CD8-positive, alpha-beta memory T cell (primary cell): ENCODE measurements at regions not wholly inside any gene's neighbourhood (a gene's known extent, or its start where the extent isn't known, plus 50 kb on each side); places are given as distances from the start of the nearest gene placed in this dataset.

Experiments
- CTCF ChIA-PET: fragments of 350-600 bp; sonication (Branson Sonifier 250); formaldehyde crosslinking; loops from one replicate; lab custom pipeline; 2021; ENCODE audit warnings: antibody characterized with exemption; lab: Charles Lee
- POLR2A ChIA-PET: fragments of 350-600 bp; sonication (Branson Sonifier 250); formaldehyde crosslinking; loops from one replicate; lab custom pipeline; 2021; ENCODE audit warnings: antibody characterized with exemption; lab: Charles Lee
- DNase-seq, 5 donors: peaks; one replicate each; pipeline versions ENCODE4 v3.0.0 to v3.0.0-alpha.2; 2020 to 2022; ENCODE audit warnings: mixed read lengths in 1 of 5
- H3K27ac ChIP-seq: one replicate; pipeline ENCODE4 v1.7.0; 2013; ENCODE audit warnings: low read depth, mild to moderate bottlenecking, low read length, moderate library complexity
- H3K27me3 ChIP-seq: 2 replicates; pipeline ENCODE4 v1.7.0; 2013; ENCODE audit warnings: low read length, mild to moderate bottlenecking; ENCODE audit not compliant: insufficient read depth, poor library complexity, severe bottlenecking
- H3K36me3 ChIP-seq: 2 replicates; pipeline ENCODE4 v1.7.0; 2013; ENCODE audit warnings: mild to moderate bottlenecking, low read length, moderate library complexity; ENCODE audit not compliant: insufficient read depth
- H3K4me1 ChIP-seq: 2 replicates; pipeline ENCODE4 v1.7.0; 2013; ENCODE audit warnings: mild to moderate bottlenecking, low read length, moderate library complexity; ENCODE audit not compliant: insufficient read depth
- H3K4me3 ChIP-seq: 2 replicates; pipeline ENCODE4 v1.7.0; 2013; ENCODE audit warnings: mild to moderate bottlenecking, low read length
- H3K9me3 ChIP-seq: 2 replicates; pipeline ENCODE4 v1.7.0; 2013; ENCODE audit warnings: mild to moderate bottlenecking, low read length
- H3K27ac Mint-ChIP-seq, 8 donors: one replicate each; pipeline ENCODE4 v1.8.0; 2020 to 2021; ENCODE audit warnings: mixed read lengths in 8 of 8, mild to moderate bottlenecking in 6 of 8, inconsistent platforms in 3 of 8, moderate library complexity in 3 of 8
- H3K27me3 Mint-ChIP-seq, 2 donors: one replicate each; pipeline ENCODE4 v1.8.0; 2020 to 2021; ENCODE audit warnings: mixed read lengths in 2 of 2, mild to moderate bottlenecking in 1 of 2, moderate library complexity in 1 of 2
- H3K36me3 Mint-ChIP-seq, 3 donors: one replicate each; pipeline ENCODE4 v1.8.0; 2020 to 2021; ENCODE audit warnings: mixed read lengths in 3 of 3, inconsistent platforms in 1 of 3, mild to moderate bottlenecking in 1 of 3
- H3K4me1 Mint-ChIP-seq, 3 donors: one replicate each; pipeline ENCODE4 v1.8.0; 2020 to 2021; ENCODE audit warnings: mixed read lengths in 3 of 3, inconsistent platforms in 1 of 3, mild to moderate bottlenecking in 1 of 3
- H3K4me3 Mint-ChIP-seq, 7 donors: one replicate each; pipeline ENCODE4 v1.8.0; 2020 to 2021; ENCODE audit warnings: mixed read lengths in 7 of 7, mild to moderate bottlenecking in 6 of 7, moderate library complexity in 4 of 7, inconsistent platforms in 2 of 7
- H3K9me3 Mint-ChIP-seq, 5 donors: one replicate each; pipeline ENCODE4 v1.8.0; 2020 to 2022; ENCODE audit warnings: mixed read lengths in 5 of 5, mild to moderate bottlenecking in 3 of 5, moderate library complexity in 2 of 5, inconsistent platforms in 1 of 5

- no peaks in the 10 kb centered on the region for H3K36me3 ChIP-seq
- H3K27me3 ChIP-seq: no peaks in the 10 kb centered on the region
- H3K4me1 ChIP-seq: no peaks in the 10 kb centered on the region
- ChIA-PET CTCF (no interaction called here), POLR2A (no interaction called here)
- H3K4me3 ChIP-seq: no peak overlapping the region
- H3K27ac ChIP-seq: no peak overlapping the region
- Mint-ChIP-seq H3K27me3 (peaks cover 15 to 19% of the 10 kb centered on the region in 2 donors), H3K9me3 (no peaks in the 10 kb centered on the region), H3K27ac (no peak overlapping the region), H3K36me3 (no peaks in the 10 kb centered on the region), H3K4me1 (no peaks in the 10 kb centered on the region), H3K4me3 (no peak overlapping the region)
- no peak for DNase-seq
- H3K9me3 ChIP-seq: no peaks in the 10 kb centered on the region
These were observed 195.7 kb upstream of the CHRNA7 start for GRCh38 chr15:31834654-31835053.

GRCh38 chr15:31839388-31839787 is 190.9 kb upstream of the CHRNA7 start:
- Histone ChIP-seq H3K4me3 (no peak overlapping the region), H3K36me3 (no peaks in the 10 kb centered on the region), H3K27me3 (no peaks in the 10 kb centered on the region), H3K9me3 (no peaks in the 10 kb centered on the region), H3K4me1 (no peaks in the 10 kb centered on the region), H3K27ac (no peak overlapping the region)
- H3K4me3 Mint-ChIP-seq: no peak overlapping the region
- no peak for DNase-seq
- H3K36me3 Mint-ChIP-seq: no peaks in the 10 kb centered on the region
- H3K4me1 Mint-ChIP-seq: no peaks in the 10 kb centered on the region
- ChIA-PET CTCF (no interaction called here), POLR2A (no interaction called here)
- H3K27ac Mint-ChIP-seq: no peak overlapping the region
- H3K27me3 Mint-ChIP-seq: peaks cover 4 to 12% of the 10 kb centered on the region in 2 donors
- no peaks in the 10 kb centered on the region for H3K9me3 Mint-ChIP-seq

GRCh38 chr15:31840849-31841476 is 189.4 kb upstream of the CHRNA7 start:
- Mint-ChIP-seq H3K36me3 (no peaks in the 10 kb centered on the region), H3K27ac (no peak overlapping the region), H3K4me3 (no peak overlapping the region), H3K9me3 (no peaks in the 10 kb centered on the region), H3K27me3 (peaks cover 4 to 11% of the 10 kb centered on the region in 2 donors), H3K4me1 (no peaks in the 10 kb centered on the region)
- Histone ChIP-seq H3K4me3 (no peak overlapping the region), H3K9me3 (no peaks in the 10 kb centered on the region), H3K36me3 (no peaks in the 10 kb centered on the region), H3K27me3 (no peaks in the 10 kb centered on the region), H3K27ac (no peak overlapping the region), H3K4me1 (no peaks in the 10 kb centered on the region)
- ChIA-PET CTCF (no interaction called here), POLR2A (no interaction called here)
- no peak for DNase-seq

- no peak overlapping the region for H3K27ac Mint-ChIP-seq
- no peak overlapping the region for H3K4me3 Mint-ChIP-seq
- Histone ChIP-seq H3K27ac (no peak overlapping the region), H3K4me1 (no peaks in the 10 kb centered on the region), H3K4me3 (no peak overlapping the region), H3K9me3 (no peaks in the 10 kb centered on the region), H3K36me3 (no peaks in the 10 kb centered on the region), H3K27me3 (no peaks in the 10 kb centered on the region)
- CTCF ChIA-PET: no interaction called here
- H3K9me3 Mint-ChIP-seq: peaks cover 0 to 5% (median 2%) of the 10 kb centered on the region in 5 donors
- POLR2A ChIA-PET: no interaction called here
- no peak for DNase-seq
- H3K36me3 Mint-ChIP-seq: no peaks in the 10 kb centered on the region
- peaks cover 12 to 27% of the 10 kb centered on the region in 2 donors for H3K27me3 Mint-ChIP-seq
- H3K4me1 Mint-ChIP-seq: no peaks in the 10 kb centered on the region
These were observed 187.7 kb upstream of the CHRNA7 start for GRCh38 chr15:31842532-31843195.

GRCh38 chr15:31843426-31844055 is 186.8 kb upstream of the CHRNA7 start:
- no peaks in the 10 kb centered on the region for H3K9me3 ChIP-seq
- Mint-ChIP-seq H3K27ac (no peak overlapping the region), H3K36me3 (no peaks in the 10 kb centered on the region), H3K4me1 (no peaks in the 10 kb centered on the region), H3K4me3 (no peak overlapping the region), H3K27me3 (peaks cover 12 to 33% of the 10 kb centered on the region in 2 donors), H3K9me3 (peaks cover 0 to 7% (median 4%) of the 10 kb centered on the region in 5 donors)
- H3K27me3 ChIP-seq: no peaks in the 10 kb centered on the region
- no peaks in the 10 kb centered on the region for H3K36me3 ChIP-seq
- no peak for DNase-seq
- H3K27ac ChIP-seq: no peak overlapping the region
- POLR2A ChIA-PET: no interaction called here
- H3K4me1 ChIP-seq: no peaks in the 10 kb centered on the region
- CTCF ChIA-PET: no interaction called here
- H3K4me3 ChIP-seq: no peak overlapping the region

GRCh38 chr15:31845791-31846190 is 184.5 kb upstream of the CHRNA7 start:
- H3K4me1 Mint-ChIP-seq: no peaks in the 10 kb centered on the region
- POLR2A ChIA-PET: no interaction called here
- H3K27me3 Mint-ChIP-seq: peaks cover 14 to 30% of the 10 kb centered on the region in 2 donors

GRCh38 chr15:31847961-31848360 is 182.4 kb upstream of the CHRNA7 start:
- no peak overlapping the region for H3K4me3 Mint-ChIP-seq
- CTCF ChIA-PET: no interaction called here
- no peaks in the 10 kb centered on the region for H3K36me3 ChIP-seq
- H3K4me3 ChIP-seq: no peak overlapping the region
- peaks cover 0 to 5% (median 0%) of the 10 kb centered on the region in 3 donors for H3K36me3 Mint-ChIP-seq
- no peak overlapping the region for H3K27ac ChIP-seq
- no peaks in the 10 kb centered on the region for H3K4me1 ChIP-seq
- peaks cover 0 to 20% (median 11%) of the 10 kb centered on the region in 5 donors for H3K9me3 Mint-ChIP-seq
- H3K4me1 Mint-ChIP-seq: no peaks in the 10 kb centered on the region
- DNase-seq: no peak
- no peaks in the 10 kb centered on the region for H3K27me3 ChIP-seq
- H3K27ac Mint-ChIP-seq: no peak overlapping the region
- peaks cover 22 to 43% of the 10 kb centered on the region in 2 donors for H3K27me3 Mint-ChIP-seq
- H3K9me3 ChIP-seq: no peaks in the 10 kb centered on the region
- POLR2A ChIA-PET: no interaction called here

More at GRCh38 chr15:31845791-31846190, 184.5 kb upstream of the CHRNA7 start:
- peaks cover 0 to 15% (median 6%) of the 10 kb centered on the region in 5 donors for H3K9me3 Mint-ChIP-seq
- no peak overlapping the region for H3K27ac ChIP-seq
- no peaks in the 10 kb centered on the region for H3K36me3 Mint-ChIP-seq
- DNase-seq: no peak
- no peaks in the 10 kb centered on the region for H3K27me3 ChIP-seq
- H3K4me3 ChIP-seq: no peak overlapping the region
- H3K4me3 Mint-ChIP-seq: no peak overlapping the region
- no peaks in the 10 kb centered on the region for H3K36me3 ChIP-seq
- H3K27ac Mint-ChIP-seq: no peak overlapping the region
- no peaks in the 10 kb centered on the region for H3K4me1 ChIP-seq
- CTCF ChIA-PET: no interaction called here
- H3K9me3 ChIP-seq: no peaks in the 10 kb centered on the region

- peaks cover 0 to 10% (median 0%) of the 10 kb centered on the region in 3 donors for H3K36me3 Mint-ChIP-seq
- peaks cover 22 to 47% of the 10 kb centered on the region in 2 donors for H3K27me3 Mint-ChIP-seq
- ChIA-PET CTCF (no interaction called here), POLR2A (no interaction called here)
- Histone ChIP-seq H3K4me1 (no peaks in the 10 kb centered on the region), H3K36me3 (no peaks in the 10 kb centered on the region), H3K27me3 (no peaks in the 10 kb centered on the region), H3K4me3 (no peak overlapping the region), H3K9me3 (no peaks in the 10 kb centered on the region), H3K27ac (no peak overlapping the region)
- no peak overlapping the region for H3K4me3 Mint-ChIP-seq
- DNase-seq: no peak
- peaks cover 0 to 20% (median 11%) of the 10 kb centered on the region in 5 donors for H3K9me3 Mint-ChIP-seq
- no peaks in the 10 kb centered on the region for H3K4me1 Mint-ChIP-seq
- H3K27ac Mint-ChIP-seq: no peak overlapping the region
These were observed 181.7 kb upstream of the CHRNA7 start for GRCh38 chr15:31848621-31849020.
